GM19438 (cell line): ENCODE measurements at regions not wholly inside any gene's neighbourhood (a gene's known extent, or its start where the extent isn't known, plus 50 kb on each side); places are given as distances from the start of the nearest gene placed in this dataset.
"Not testable (repeated sequence)": the region's sequence is repeated elsewhere in the genome, so short reads cannot be mapped to it uniquely, and the experiment has no call there.

Experiments used
- ATAC-seq: cut with Tn5 transposase; IDR thresholded peaks from one replicate; pipeline ENCODE4 v1.9.1; 2021; ENCODE audit warnings: low read depth; ENCODE audit not compliant: unreplicated experiment

DNA sequence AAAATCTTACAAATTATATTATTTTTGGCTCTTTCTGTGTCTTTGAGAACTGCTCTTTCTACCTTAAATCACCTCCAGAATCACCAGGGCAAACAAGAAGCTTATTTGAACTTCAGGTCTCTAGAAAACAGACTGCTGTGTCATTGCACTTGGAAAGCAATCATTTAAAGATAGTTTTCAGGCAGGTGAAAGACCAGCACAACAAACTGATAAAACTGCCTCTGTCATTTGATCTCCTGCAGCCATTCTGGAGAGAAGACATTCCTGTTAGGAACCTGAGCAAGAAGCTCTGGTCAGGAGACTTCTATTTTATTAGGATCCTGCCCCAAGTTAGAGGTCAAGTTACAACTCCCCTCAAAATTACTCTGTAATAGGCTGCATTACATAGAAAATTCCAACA is 50.7 kb upstream of the AP4E1 start:
- ATAC-seq: no peak

- peak; percentile 95 for ATAC-seq
These were observed 53.6 kb upstream of the AP4E1 start for GRCh38 chr15:50854601-50855490.

GRCh38 chr15:50850003-50850402 is 58.5 kb upstream of the AP4E1 start:
- ATAC-seq: no peak

- no peak for ATAC-seq
These were observed 60.1 kb upstream of the AP4E1 start for GRCh38 chr15:50848349-50848748.

GRCh38 chr15:50845181-50845580 is 63.3 kb upstream of the AP4E1 start:
- not testable (repeated sequence) for ATAC-seq

- no peak for ATAC-seq
These were observed 68.0 kb upstream of the AP4E1 start for GRCh38 chr15:50840520-50840919.

GRCh38 chr15:50837256-50837770 is 71.2 kb upstream of the AP4E1 start:
- no peak for ATAC-seq

GRCh38 chr15:50830477-50831354 is 65.2 kb upstream of the SPPL2A start:
- ATAC-seq: no peak

- no peak for ATAC-seq
These were observed 63.2 kb upstream of the SPPL2A start for GRCh38 chr15:50828610-50829206.

GRCh38 chr15:50825946-50826345 is 60.4 kb upstream of the SPPL2A start:
- no peak for ATAC-seq

- ATAC-seq: no peak
These were observed 59.0 kb upstream of the SPPL2A start for GRCh38 chr15:50824514-50824913.

- ATAC-seq: no peak
These were observed 57.8 kb upstream of the SPPL2A start for GRCh38 chr15:50823281-50823680.

DNA sequence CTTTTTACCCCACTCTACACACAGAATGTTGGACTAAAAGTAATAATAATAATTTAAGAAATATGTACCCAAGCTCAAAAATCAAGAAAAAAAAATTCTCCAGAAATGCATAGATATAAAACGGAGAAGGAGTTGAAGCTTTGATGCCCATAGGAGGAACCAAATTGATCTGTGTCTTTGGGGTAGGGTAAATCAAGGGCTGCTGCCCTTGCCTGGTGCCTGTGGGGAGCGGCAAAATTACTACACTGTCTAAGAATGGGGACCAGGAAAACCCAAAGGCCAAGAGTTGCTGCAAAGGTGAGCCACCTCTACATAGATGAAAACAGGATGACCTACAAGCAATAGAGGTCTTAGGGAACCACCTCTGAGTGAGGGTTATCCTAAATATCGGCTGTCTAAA is 56.0 kb upstream of the SPPL2A start:
- no peak for ATAC-seq

GRCh38 chr15:50820808-50821382 is 55.4 kb upstream of the SPPL2A start:
- ATAC-seq: no peak

GRCh38 chr15:50819344-50819743 is 53.8 kb upstream of the SPPL2A start:
- ATAC-seq: no peak

DNA sequence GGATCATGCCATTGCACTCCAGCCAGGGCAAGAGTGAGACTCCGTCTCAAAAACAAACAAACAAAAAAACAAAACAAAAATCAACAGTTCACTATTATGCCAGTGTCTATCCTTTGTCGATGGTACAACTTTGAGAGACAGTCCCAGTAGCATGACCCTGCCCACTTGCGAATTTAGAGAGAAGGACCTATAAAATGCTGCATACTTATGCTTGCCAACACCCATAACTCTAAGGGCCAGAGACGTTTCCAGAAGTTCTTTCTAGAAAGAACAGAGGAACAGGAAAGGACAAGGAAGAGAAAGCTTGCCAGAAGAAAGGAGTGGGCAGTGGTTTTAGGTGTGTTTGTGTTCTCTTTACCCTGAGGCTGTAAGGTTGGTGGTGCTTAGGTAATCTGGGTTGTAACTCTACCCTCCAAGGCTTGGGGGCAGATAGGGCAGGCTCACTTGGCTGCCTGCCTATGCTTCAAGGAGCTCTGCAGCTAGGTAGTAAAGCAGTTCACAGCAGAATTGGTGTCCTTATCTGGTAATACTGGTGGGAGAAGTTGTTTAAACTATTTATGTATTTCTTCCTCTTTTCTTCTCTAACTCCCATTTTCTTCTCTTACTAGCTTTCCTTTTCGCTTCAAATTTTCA is 50.6 kb upstream of the SPPL2A start:
- ATAC-seq: no peak
